ENCODE measurements at regions not wholly inside any gene's neighbourhood (a gene's known extent, or its start where the extent isn't known, plus 50 kb on each side); places are given as distances from the start of the nearest gene placed in this dataset.

- DNase-seq: no peak
These were observed 333.4 kb upstream of the TBC1D5 start for GRCh38 chr3:18075799-18076198.

GRCh38 chr3:18071833-18072232 lies 329.4 kb upstream of the TBC1D5 start:
- no peak for DNase-seq

DNA sequence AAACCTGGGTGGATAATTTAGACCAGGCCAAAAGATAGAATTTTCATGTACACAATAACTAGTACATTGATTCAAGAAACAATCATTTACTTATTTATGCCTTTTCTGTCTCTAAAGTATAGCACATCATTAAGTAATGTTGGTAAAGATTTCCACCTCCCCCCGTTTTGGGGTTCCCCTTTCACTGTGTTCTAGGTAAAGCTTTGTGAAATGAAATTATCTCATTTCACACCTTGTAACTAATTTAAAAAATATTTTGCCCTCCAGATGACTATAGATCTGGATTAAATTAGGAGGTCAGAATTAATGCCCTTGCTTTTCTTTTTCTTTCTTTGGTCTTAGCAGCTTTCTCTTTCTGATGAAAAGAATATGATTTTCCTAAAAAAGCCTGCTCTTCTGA lies 328.5 kb upstream of the TBC1D5 start:
- DNase-seq: no peak

GRCh38 chr3:18070231-18070630 lies 327.8 kb upstream of the TBC1D5 start:
- no peak for DNase-seq

DNA sequence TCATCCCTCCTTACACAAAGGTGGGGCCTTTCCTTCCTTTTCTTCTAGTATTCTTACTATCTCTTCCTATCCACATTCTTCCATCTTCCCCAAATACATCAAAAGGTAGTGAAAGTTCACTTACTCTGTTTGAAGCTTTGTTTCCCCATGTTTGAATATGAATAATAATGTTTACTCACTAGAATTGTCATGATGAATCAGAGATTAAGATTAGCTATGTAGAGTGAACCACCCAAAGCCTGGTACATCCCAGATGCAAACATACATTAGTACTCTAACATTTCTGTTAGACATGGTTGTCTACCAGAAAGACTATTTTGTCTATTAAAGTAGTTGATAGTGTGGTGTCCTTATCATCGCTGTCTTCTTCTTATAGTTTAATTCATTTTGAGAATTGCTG lies 327.1 kb upstream of the TBC1D5 start:
- no peak for DNase-seq

- no peak for DNase-seq
These were observed 324.6 kb upstream of the TBC1D5 start for GRCh38 chr3:18066899-18067582.

DNA sequence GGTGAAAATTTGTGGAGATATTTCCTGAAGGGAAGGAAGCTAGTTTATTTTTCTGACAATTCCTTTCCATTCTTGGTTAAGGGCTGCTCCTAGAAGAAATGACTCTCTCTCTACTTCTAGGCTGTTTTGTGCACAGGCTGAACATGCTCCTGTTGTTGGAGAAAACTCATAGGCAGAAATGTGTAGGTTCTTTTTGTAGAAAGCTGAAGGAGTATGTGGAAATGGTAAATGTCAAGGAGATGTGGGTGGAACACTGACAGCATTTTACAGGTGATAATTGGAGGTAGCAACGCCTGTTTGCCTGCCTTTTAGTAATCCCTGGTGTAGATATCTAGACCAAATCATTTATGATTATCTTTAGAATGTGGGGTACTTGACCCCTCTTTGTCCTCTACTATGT lies 322.2 kb upstream of the TBC1D5 start:
- DNase-seq: no peak

GRCh38 chr3:18062657-18063025 lies 320.2 kb upstream of the TBC1D5 start:
- no peak for DNase-seq

DNA sequence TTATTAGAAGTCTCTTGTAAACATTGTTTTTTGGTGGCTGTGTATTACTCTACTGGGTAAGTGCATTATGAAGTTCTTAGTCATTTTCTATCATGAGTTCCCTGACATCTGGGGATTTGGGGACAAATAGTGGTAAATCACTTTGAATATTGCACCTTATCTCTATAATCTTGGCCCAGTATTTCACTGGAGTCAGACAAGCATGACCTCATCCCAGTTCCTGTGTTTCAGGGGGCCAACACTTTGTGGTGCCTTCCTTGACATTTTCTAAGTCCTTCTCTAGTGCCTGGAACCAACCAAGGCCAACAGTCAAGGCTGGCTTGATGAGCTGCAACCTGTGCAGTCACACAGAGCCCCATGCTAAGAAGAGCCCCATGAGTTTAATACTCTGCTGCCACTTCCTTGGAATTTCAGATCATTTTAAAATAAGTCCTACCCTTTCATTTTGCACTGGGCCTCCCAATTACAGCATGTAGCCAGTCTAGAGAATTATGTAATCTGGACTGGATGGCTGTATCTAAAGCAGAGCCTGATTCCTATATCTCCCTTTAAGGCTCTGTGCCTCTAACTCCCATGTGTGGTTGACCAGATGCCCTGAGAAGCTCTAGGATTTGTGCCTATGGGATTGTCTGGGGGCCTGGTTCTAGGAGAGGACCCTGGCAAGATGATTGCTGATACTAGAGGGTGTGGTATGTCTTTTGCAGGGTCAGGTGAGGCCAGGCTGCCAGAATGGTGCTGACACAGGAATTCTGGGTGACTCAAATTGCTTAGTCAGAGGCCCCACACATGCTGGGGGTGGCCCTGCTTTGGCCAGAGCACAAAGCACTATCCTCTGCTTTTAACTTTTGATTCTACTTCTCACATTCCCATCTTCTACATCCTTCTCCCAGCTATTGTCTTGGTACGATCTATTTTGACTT lies 319.6 kb upstream of the TBC1D5 start:
- DNase-seq: no peak

DNA sequence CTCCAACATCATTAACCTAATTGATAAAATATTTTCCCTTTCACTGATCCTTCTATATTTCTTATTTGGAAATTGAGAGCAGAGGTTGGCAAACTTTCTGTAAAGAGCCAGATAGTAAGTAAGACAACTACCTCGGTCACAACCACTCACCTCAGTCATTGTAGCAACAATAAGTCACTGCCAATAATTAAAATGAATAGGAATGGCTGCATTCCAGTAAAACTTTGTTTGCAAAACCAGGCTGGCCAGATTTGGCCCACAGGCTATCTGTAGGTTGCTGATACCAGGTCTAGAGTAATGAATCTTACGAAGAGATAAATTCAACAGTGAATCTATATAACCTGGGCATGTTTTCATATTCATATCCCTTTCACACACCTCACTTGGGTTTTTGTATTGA lies 316.2 kb upstream of the TBC1D5 start:
- DNase-seq: no peak

DNA sequence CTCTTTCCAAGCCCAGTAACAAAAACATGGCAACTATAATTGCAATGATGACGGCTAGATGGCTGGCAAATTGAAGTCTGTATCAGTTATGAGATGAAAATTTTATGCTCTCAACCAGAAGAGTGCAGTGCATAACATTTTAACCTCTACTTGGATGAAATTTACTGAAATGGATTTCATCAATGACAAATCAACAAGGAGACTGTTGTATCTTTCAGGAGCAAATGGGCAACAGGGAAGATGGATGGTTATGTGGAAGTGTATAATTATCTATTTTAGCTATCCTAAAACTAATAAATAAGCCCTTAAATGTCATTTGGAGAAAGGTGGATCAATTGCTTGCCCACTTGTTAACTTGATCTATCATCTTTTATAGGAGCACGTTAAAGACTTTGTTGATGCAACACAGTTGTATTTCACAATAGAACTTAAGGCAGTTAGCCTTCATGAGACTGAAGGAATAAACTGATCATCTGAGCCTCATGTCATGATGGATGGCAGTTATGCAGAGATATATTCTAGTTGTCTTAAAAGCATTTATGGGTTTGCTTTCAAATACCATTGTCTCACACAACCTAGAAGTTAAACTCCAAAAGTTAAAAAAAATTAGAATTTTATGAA lies 315.1 kb upstream of the TBC1D5 start:
- DNase-seq: no peak

GRCh38 chr3:18054625-18055024 lies 312.2 kb upstream of the TBC1D5 start:
- no peak for DNase-seq

GRCh38 chr3:18051306-18051705 lies 308.9 kb upstream of the TBC1D5 start:
- DNase-seq: no peak

GRCh38 chr3:18049096-18049495 lies 306.7 kb upstream of the TBC1D5 start:
- no peak for DNase-seq

DNA sequence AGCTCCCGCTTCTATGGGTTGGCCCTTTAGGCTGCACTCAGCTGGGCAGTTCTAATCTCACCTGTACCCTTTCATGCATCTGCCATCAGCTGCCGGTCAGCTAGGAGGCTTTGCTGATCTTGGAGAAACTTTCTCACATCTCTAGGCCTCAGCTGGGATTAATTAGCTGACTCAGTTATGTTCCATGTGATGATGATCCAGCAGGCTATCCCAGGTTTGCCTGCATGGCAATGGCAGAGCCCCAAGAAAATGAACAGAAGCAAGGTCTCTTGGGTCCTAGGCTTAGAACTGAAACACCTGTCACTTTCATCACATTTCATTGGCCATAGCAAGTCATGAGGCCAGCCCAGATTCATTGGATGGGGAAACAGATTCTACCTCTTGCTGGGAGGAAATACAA lies 304.6 kb upstream of the TBC1D5 start:
- DNase-seq: no peak

GRCh38 chr3:18046131-18046915 lies 303.9 kb upstream of the TBC1D5 start:
- DNase-seq: no peak

DNA sequence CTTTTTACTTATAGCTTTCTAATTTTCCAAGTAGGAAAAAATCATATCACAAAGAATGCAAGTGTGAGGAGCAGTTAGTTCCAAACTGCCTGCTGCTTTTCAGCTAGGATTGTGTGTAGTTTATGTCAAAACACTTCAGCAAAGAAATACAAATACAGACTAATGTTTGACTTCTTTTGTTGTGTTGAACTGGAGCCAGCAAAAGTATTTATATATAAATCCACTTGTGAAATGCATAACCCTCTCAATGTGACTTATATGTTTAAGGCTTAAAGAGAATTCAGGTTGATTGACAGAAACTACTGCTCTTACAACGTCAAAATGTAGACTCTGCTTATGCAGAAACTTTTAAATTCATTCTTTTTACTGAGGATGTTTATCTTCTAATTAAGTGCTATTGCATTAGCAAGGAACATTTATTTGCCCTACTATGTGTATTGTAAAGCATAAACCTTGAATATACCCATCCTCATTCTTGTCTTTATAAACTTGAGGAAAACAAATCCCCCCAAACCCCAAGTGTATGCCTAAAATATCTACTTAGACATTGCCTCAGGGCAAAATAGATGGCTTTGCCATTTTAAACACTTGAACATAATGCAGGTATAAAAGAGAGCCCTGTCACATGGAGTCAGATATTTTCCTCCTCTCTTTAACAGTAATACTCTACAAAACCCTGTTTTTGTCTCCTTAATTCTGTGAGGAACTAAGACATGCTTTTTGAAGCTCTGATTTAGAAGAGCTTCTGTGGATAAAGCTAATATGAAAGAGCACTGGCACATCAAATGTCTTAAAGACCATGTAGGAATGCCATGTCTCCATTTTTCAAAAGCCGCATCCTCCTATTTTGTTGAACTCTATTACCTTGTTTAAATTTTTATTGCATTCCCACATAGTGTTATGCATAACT lies 302.8 kb upstream of the TBC1D5 start:
- DNase-seq: no peak

DNA sequence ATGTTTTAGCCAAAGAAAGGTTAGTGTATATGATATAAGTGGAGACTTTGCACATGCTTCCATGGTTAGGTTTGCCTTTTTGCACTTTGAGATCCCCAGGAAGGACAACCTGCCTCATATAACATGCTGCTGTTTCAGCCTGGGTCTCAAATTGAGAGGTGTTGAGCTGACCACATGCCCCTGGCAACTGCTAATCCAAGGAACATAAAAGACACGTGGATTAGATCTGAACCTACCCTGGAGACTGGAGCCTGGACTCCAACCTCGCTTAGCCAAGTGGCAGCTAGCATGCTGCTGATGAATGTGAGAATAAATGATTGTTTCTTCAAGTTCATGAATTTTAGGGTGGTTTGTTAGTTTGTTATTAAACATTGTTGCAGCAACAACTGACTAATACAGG lies 301.8 kb upstream of the TBC1D5 start:
- DNase-seq: no peak

DNA sequence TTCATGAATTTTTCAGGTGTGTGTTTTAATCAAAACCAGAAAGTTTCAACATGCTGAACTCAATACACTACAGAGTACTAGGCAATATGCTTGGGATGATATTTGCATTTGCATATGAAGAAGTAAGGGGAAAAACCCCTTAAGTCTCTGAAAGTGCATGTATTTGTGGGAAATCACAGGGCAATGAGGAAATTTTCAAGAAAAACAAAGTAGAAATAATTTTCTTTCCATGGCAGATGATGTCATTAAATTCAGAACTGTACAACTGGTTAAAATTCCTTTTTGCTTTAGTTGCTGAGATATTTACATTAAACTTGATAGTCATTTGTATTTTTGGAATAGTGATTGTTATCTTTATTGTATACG lies 294.0 kb upstream of the TBC1D5 start:
- DNase-seq: no peak

- DNase-seq: no peak
These were observed 293.4 kb upstream of the TBC1D5 start for GRCh38 chr3:18035641-18036449.

DNA sequence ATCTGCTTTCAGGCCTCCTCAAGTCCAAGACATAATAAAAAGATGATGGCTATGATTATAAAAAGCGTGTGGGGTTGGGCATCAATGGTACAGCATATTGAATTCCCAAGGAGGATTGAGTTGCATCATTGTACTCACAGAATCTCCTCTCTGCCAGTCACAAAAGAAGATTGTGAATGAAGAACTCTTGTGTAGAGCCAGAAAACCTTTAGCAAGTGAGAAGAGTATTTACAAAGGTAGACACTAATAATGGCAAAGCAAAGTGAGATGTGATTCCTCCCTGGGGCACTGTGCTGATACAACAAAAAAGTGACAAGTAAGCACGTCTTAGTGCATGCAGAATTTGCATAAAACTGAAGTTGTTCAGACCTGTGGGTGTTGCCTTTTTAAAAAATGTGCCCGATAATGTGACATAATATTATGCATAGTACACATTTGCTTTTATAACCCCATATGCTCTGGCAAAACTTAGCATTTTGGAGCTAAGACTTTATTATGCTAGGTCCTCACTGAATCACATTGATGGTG lies 291.2 kb upstream of the TBC1D5 start:
- no peak for DNase-seq
